Common myeloid progenitor, CD34-positive (primary cell): ENCODE measurements at regions not wholly inside any gene's neighbourhood (a gene's known extent, or its start where the extent isn't known, plus 50 kb on each side); places are given as distances from the start of the nearest gene placed in this dataset.

Experiments
- CTCF ChIA-PET: fragments of 350-600 bp; sonication (Branson Sonifier 250); formaldehyde crosslinking; loops from one replicate; lab custom pipeline; 2021; ENCODE audit warnings: antibody characterized with exemption; lab: Charles Lee
- POLR2A ChIA-PET: fragments of 350-600 bp; sonication (Branson Sonifier 250); formaldehyde crosslinking; loops from one replicate; lab custom pipeline; 2021; ENCODE audit warnings: antibody characterized with exemption; lab: Charles Lee
- DNase-seq, 3 donors: peaks; one replicate each; pipeline versions ENCODE4 v3.0.0 to v3.0.0-alpha.2; 2013
- H3K27ac ChIP-seq, 2 experiments: 1 replicate in 1 of 2; 2 replicates in 1 of 2; pipeline ENCODE4 v1.7.0; 2013; ENCODE audit warnings: inconsistent platforms in 2 of 2, low read length in 2 of 2, mild to moderate bottlenecking in 2 of 2, low read depth in 1 of 2, moderate library complexity in 1 of 2; ENCODE audit not compliant: severe bottlenecking in 2 of 2, insufficient read depth in 1 of 2, poor library complexity in 1 of 2
- H3K27me3 ChIP-seq, 5 experiments: replicated peaks in 2 of 5; 1 replicate in 3 of 5; 2 replicates in 2 of 5; pipeline versions ENCODE4 v1.6.1 to v1.7.0; 2013; ENCODE audit warnings: low read length in 4 of 5, mild to moderate bottlenecking in 2 of 5, moderate library complexity in 2 of 5, inconsistent platforms in 1 of 5; ENCODE audit not compliant: insufficient read depth in 5 of 5, control insufficient read depth in 4 of 5
- H3K36me3 ChIP-seq, 4 experiments: 1 replicate in 2 of 4; 2 replicates in 2 of 4; pipeline versions ENCODE4 v1.6.1 to v1.7.0; 2013; ENCODE audit warnings: low read length in 3 of 4, control low read depth in 1 of 4, mild to moderate bottlenecking in 1 of 4; ENCODE audit not compliant: control insufficient read depth in 4 of 4, insufficient read depth in 4 of 4
- H3K4me1 ChIP-seq, 4 experiments: 1 replicate in 3 of 4; 2 replicates in 1 of 4; pipeline versions ENCODE4 v1.6.1 to v1.7.1; 2013; ENCODE audit warnings: low read length in 3 of 4, mild to moderate bottlenecking in 3 of 4, control low read depth in 1 of 4, inconsistent platforms in 1 of 4, moderate library complexity in 1 of 4; ENCODE audit not compliant: control insufficient read depth in 4 of 4, insufficient read depth in 4 of 4; ENCODE audit errors: control extremely low read depth in 1 of 4
- H3K4me3 ChIP-seq, 7 experiments: 1 replicate in 4 of 7; 2 replicates in 3 of 7; pipeline versions ENCODE4 v1.5.1 to v1.7.0; 2013; ENCODE audit warnings: mild to moderate bottlenecking in 7 of 7, low read length in 6 of 7, moderate library complexity in 6 of 7, inconsistent platforms in 2 of 7, low read depth in 2 of 7, control low read depth in 1 of 7; ENCODE audit not compliant: insufficient read depth in 4 of 7, control insufficient read depth in 1 of 7; ENCODE audit errors: extremely low read depth in 1 of 7
- H3K9me3 ChIP-seq, 5 experiments: 1 replicate in 4 of 5; 2 replicates in 1 of 5; pipeline versions ENCODE4 v1.6.1 to v1.7.1; 2013; ENCODE audit warnings: low read length in 4 of 5, mild to moderate bottlenecking in 2 of 5, inconsistent platforms in 1 of 5, low read depth in 1 of 5, moderate library complexity in 1 of 5; ENCODE audit not compliant: control insufficient read depth in 4 of 5, insufficient read depth in 2 of 5; ENCODE audit errors: control extremely low read depth in 1 of 5
- WGBS: methylation state at CpG from one replicate; pipeline ENCODE4 v1.1.5; 2013; ENCODE audit not compliant: insufficient coverage; 5-methylcytosine and 5-hydroxymethylcytosine counted together

GRCh38 chr10:9068003-9068402 lies 1013.5 kb downstream of the GATA3 start:
- CTCF ChIA-PET = no interaction called here
- POLR2A ChIA-PET = no interaction called here
- H3K36me3 ChIP-seq = no peaks in the 10 kb centered on the region
- H3K27ac ChIP-seq = no peak overlapping the region
- no peaks in the 10 kb centered on the region for H3K27me3 ChIP-seq
- peaks cover 0 to 15% (median 8%) of the 10 kb centered on the region in 4 experiments for H3K4me1 ChIP-seq
- H3K9me3 ChIP-seq = no peaks in the 10 kb centered on the region
- peak in 2 of 3 donors; percentile 48 to 62 for DNase-seq
- no peak overlapping the region for H3K4me3 ChIP-seq

DNA sequence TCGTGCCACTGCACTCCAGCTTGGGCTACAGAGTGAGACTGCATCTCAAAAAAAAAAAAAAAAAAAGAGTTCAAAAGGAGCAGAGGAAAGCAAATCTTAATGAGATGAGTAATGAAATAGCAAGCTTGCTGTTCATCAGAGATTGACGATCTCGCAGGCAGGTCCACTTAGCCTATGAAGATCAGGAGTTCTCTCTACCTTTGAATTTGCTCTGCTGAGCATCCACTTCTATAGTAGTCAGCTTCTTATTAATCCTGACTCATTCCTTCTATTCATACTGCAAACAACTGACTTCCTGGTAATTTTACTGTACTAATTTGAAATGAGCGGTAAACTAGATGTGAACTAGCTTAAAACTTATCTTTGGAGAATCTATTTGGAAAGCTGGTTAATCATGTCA lies 1014.6 kb downstream of the GATA3 start:
- POLR2A ChIA-PET = interaction anchor here (0.6 kb wide), 1 partner anchor 35 kb away, joined by 3 read pairs; no protein-coding TSS in a partner anchor
- 100% methylated on average over 3 of the region's 4 CpGs for WGBS
- H3K27ac ChIP-seq = no peak overlapping the region
- peak in 1 of 3 donors; percentile 6 for DNase-seq
- no peaks in the 10 kb centered on the region for H3K9me3 ChIP-seq
- no peaks in the 10 kb centered on the region for H3K27me3 ChIP-seq
- no peak overlapping the region for H3K4me3 ChIP-seq
- H3K36me3 ChIP-seq = no peaks in the 10 kb centered on the region
- peaks cover 0 to 15% (median 8%) of the 10 kb centered on the region in 4 experiments for H3K4me1 ChIP-seq
- CTCF ChIA-PET = no interaction called here

- H3K27ac ChIP-seq = no peak overlapping the region
- no CpG with 5 or more reads among the region's 1 CpG for WGBS
Observed at GRCh38 chr10:9075420-9075819, 1020.9 kb downstream of the GATA3 start.

GRCh38 chr10:9076066-9076465 lies 1021.6 kb downstream of the GATA3 start:
- H3K4me3 ChIP-seq = no peak overlapping the region
- 57% methylated on average over 1 of the region's 2 CpGs for WGBS
- H3K27ac ChIP-seq = no peak overlapping the region
- peak in 2 of 3 donors; percentile 10 to 23 for DNase-seq
- no peaks in the 10 kb centered on the region for H3K36me3 ChIP-seq
- H3K9me3 ChIP-seq = no peaks in the 10 kb centered on the region
- ChIA-PET POLR2A (no interaction called here), CTCF (no interaction called here)
- no peaks in the 10 kb centered on the region for H3K27me3 ChIP-seq
- no peaks in the 10 kb centered on the region for H3K4me1 ChIP-seq

More at GRCh38 chr10:9075420-9075819, 1020.9 kb downstream of the GATA3 start:
- no peaks in the 10 kb centered on the region for H3K4me1 ChIP-seq
- no peaks in the 10 kb centered on the region for H3K9me3 ChIP-seq
- POLR2A ChIA-PET = no interaction called here
- H3K27me3 ChIP-seq = no peaks in the 10 kb centered on the region
- no peaks in the 10 kb centered on the region for H3K36me3 ChIP-seq
- H3K4me3 ChIP-seq = no peak overlapping the region
- peak in 1 of 3 donors; percentile 9 for DNase-seq
- CTCF ChIA-PET = no interaction called here

DNA sequence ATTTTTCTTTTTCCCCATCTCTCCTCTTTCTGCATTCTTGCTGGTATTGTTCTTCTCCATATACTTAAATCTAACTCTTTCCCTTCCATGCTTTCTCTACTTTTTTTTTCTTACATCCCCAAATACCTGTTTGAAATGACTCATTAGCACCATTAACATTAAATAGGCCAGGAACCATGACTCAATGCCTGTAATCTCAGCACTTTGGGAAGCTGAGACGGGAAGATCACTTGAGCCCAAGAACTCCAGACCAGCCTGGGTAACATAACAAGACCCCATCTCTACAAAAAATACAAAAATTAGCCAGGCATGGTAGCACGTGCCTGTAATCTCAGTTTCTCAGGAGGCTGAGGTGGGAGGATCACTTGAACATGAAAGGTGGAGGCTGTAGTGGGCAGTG lies 1026.8 kb downstream of the GATA3 start:
- ChIA-PET POLR2A (no interaction called here), CTCF (no interaction called here)
- Histone ChIP-seq H3K4me3 (no peak overlapping the region), H3K27ac (no peak overlapping the region), H3K9me3 (peaks cover 0 to 2% (median 0%) of the 10 kb centered on the region in 5 experiments), H3K27me3 (no peaks in the 10 kb centered on the region), H3K36me3 (no peaks in the 10 kb centered on the region), H3K4me1 (no peaks in the 10 kb centered on the region)
- no peak for DNase-seq
- WGBS = no CpG with 5 or more reads among the region's 2 CpGs

- ChIA-PET CTCF (no interaction called here), POLR2A (no interaction called here)
- Histone ChIP-seq H3K36me3 (no peaks in the 10 kb centered on the region), H3K4me3 (no peak overlapping the region), H3K27me3 (no peaks in the 10 kb centered on the region), H3K9me3 (peaks cover 0 to 2% (median 0%) of the 10 kb centered on the region in 5 experiments), H3K4me1 (no peaks in the 10 kb centered on the region), H3K27ac (no peak overlapping the region)
- DNase-seq = no peak
- whole genome bisulfite sequencing = 71% methylated on average over 1 of the region's 2 CpGs
Observed at GRCh38 chr10:9081961-9082360, 1027.5 kb downstream of the GATA3 start.

DNA sequence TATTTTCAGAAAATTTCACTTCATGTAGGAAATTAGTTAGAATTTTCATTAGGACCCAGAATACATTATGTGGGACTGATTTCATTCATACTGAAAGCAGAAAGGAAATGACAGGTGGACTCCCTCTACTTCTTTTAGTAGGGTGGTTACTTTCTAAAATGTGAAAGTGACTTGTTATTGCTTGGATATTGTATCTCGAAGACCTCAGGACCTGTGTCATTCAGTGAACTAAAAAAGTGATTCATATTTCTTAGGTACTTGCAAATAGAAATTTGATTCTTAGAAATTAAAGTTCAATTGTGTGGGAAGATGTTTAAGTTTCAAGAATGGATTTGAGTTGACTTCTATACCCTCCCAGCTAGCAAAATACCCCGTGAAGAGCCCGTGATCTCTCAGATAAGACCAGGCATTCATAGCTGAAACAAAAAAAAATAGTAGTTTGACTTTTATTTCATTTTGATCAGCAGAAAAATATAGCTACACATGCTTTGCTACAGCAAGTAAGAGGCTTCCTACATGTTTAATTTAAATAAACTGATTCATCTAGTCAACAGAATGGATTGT lies 1037.1 kb downstream of the GATA3 start:
- Histone ChIP-seq H3K9me3 (no peaks in the 10 kb centered on the region), H3K27me3 (no peaks in the 10 kb centered on the region), H3K36me3 (no peaks in the 10 kb centered on the region), H3K4me1 (no peaks in the 10 kb centered on the region), H3K4me3 (no peak overlapping the region), H3K27ac (no peak overlapping the region)
- DNase-seq = no peak
- ChIA-PET CTCF (no interaction called here), POLR2A (no interaction called here)
- WGBS = no CpG with 5 or more reads among the region's 3 CpGs
